Liver (tissue), 7 donors: ENCODE measurements at regions not wholly inside any gene's neighbourhood (a gene's known extent, or its start where the extent isn't known, plus 50 kb on each side); places are given as distances from the start of the nearest gene placed in this dataset.

Source experiments
- DNase-seq: peaks from one replicate; pipeline ENCODE4 v3.0.0-alpha.2; 2017; ENCODE audit warnings: low spot score
- H3K27ac ChIP-seq, 2 donors: one replicate each; pipeline ENCODE4 v1.7.0; 2013; ENCODE audit warnings: inconsistent platforms in 2 of 2, low read length in 2 of 2, control low read depth in 1 of 2, low read depth in 1 of 2, mild to moderate bottlenecking in 1 of 2
- H3K27me3 ChIP-seq, 4 donors: one replicate each; pipeline versions ENCODE4 v1.6.1 to v1.7.0; 2013; ENCODE audit warnings: low read length in 3 of 4, inconsistent platforms in 1 of 4, mild to moderate bottlenecking in 1 of 4, moderate library complexity in 1 of 4; ENCODE audit not compliant: control insufficient read depth in 4 of 4, insufficient read depth in 4 of 4
- H3K36me3 ChIP-seq, 4 donors: one replicate each; pipeline versions ENCODE4 v1.6.1 to v1.7.0; 2013; ENCODE audit warnings: low read length in 3 of 4, mild to moderate bottlenecking in 3 of 4, low read depth in 1 of 4, moderate library complexity in 1 of 4; ENCODE audit not compliant: control insufficient read depth in 4 of 4, insufficient read depth in 3 of 4
- H3K4me1 ChIP-seq, 4 donors: one replicate each; pipeline versions ENCODE4 v1.6.1 to v1.7.0; 2013; ENCODE audit warnings: low read length in 3 of 4, mild to moderate bottlenecking in 3 of 4, moderate library complexity in 1 of 4; ENCODE audit not compliant: control insufficient read depth in 4 of 4, insufficient read depth in 4 of 4
- H3K4me3 ChIP-seq, 3 donors: one replicate each; pipeline versions ENCODE4 v1.6.1 to v1.7.0; 2013; ENCODE audit warnings: low read length in 3 of 3, control low read depth in 1 of 3, low read depth in 1 of 3, mild to moderate bottlenecking in 1 of 3
- H3K9ac ChIP-seq, 2 donors: one replicate each; pipeline ENCODE4 v1.7.0; 2013; ENCODE audit warnings: low read length in 2 of 2, mild to moderate bottlenecking in 2 of 2, moderate library complexity in 2 of 2, control low read depth in 1 of 2, low read depth in 1 of 2
- H3K9me3 ChIP-seq, 4 donors: one replicate each; pipeline versions ENCODE4 v1.6.1 to v1.7.0; 2013; ENCODE audit warnings: low read length in 3 of 4; ENCODE audit not compliant: control insufficient read depth in 4 of 4
- CTCF ChIP-seq: fragments of 150-350 bp; IDR thresholded peaks from 2 replicates; pipeline ENCODE4 v1.5.1; 2017; ENCODE audit warnings: improper control_type of control experiment, low read depth, low read length; ENCODE audit not compliant: missing input control
- EGR1 ChIP-seq, 2 donors: IDR thresholded peaks; 2 replicates each; pipeline ENCODE4 v1.6.1; 2016 to 2018; ENCODE audit warnings: antibody characterized with exemption in 2 of 2, low read depth in 2 of 2
- FOXA1 ChIP-seq: IDR thresholded peaks from 2 replicates; pipeline ENCODE4 v1.6.1; 2016; ENCODE audit warnings: antibody characterized with exemption
- FOXA2 ChIP-seq: IDR thresholded peaks from 2 replicates; pipeline ENCODE4 v1.6.1; 2016; ENCODE audit warnings: antibody characterized with exemption
- GABPA ChIP-seq, 2 donors: IDR thresholded peaks in 1 of 2; conservative IDR thresholded peaks in 1 of 2; 2 replicates each; pipeline ENCODE4 v1.6.1; 2016; ENCODE audit warnings: antibody characterized with exemption in 2 of 2, mild to moderate bottlenecking in 1 of 2, moderate library complexity in 1 of 2
- HNF4A ChIP-seq, 2 donors: conservative IDR thresholded peaks; 2 replicates each; pipeline ENCODE4 v1.6.1; 2016; ENCODE audit warnings: antibody characterized with exemption in 2 of 2, mild to moderate bottlenecking in 2 of 2
- HNF4G ChIP-seq: IDR thresholded peaks from 2 replicates; pipeline ENCODE4 v1.6.1; 2016; ENCODE audit warnings: antibody characterized with exemption
- JUND ChIP-seq, 2 donors: IDR thresholded peaks; 2 replicates each; pipeline ENCODE4 v1.6.1; 2016; ENCODE audit warnings: antibody characterized with exemption in 2 of 2
- MAX ChIP-seq: IDR thresholded peaks from 2 replicates; pipeline ENCODE4 v1.6.1; 2016; ENCODE audit warnings: antibody characterized with exemption
- NR2F2 ChIP-seq: IDR thresholded peaks from 2 replicates; pipeline ENCODE4 v1.6.1; 2016; ENCODE audit warnings: antibody characterized with exemption
- RAD21 ChIP-seq, 2 donors: IDR thresholded peaks; 2 replicates each; pipeline ENCODE4 v1.6.1; 2016; ENCODE audit warnings: antibody characterized with exemption in 2 of 2, mild to moderate bottlenecking in 2 of 2
- RXRA ChIP-seq, 2 donors: IDR thresholded peaks; 2 replicates each; pipeline ENCODE4 v1.6.1; 2017 to 2018; ENCODE audit warnings: antibody characterized with exemption in 2 of 2, mild to moderate bottlenecking in 1 of 2
- SP1 ChIP-seq: IDR thresholded peaks from 2 replicates; pipeline ENCODE4 v1.6.1; 2018; ENCODE audit warnings: antibody characterized with exemption, mild to moderate bottlenecking
- TAF1 ChIP-seq: conservative IDR thresholded peaks from 2 replicates; pipeline ENCODE4 v1.6.1; 2016; ENCODE audit warnings: antibody characterized with exemption, mild to moderate bottlenecking
- YY1 ChIP-seq: IDR thresholded peaks from 2 replicates; pipeline ENCODE4 v1.6.1; 2016; ENCODE audit warnings: antibody characterized with exemption, mild to moderate bottlenecking
- TF ChIP-seq, protein P1 (sequence below): IDR thresholded peaks from 2 replicates; pipeline ENCODE4 v1.6.1; 2016; ENCODE audit warnings: antibody characterized with exemption
- TF ChIP-seq, protein P2 (sequence below): IDR thresholded peaks from 2 replicates; pipeline ENCODE4 v1.6.1; 2016; ENCODE audit warnings: antibody characterized with exemption
- donor health status: healthy.
- donor health status: healthy.
- donor health status: healthy.
- donor health status: healthy.

GRCh38 chr7:91653286-91653685 is 227.2 kb downstream of the MTERF1 start:
- Histone ChIP-seq H3K4me1 (no peaks in the 10 kb centered on the region), H3K9ac (no peak overlapping the region), H3K9me3 (peaks cover 0 to 3% (median 0%) of the 10 kb centered on the region in 4 donors), H3K36me3 (no peaks in the 10 kb centered on the region), H3K27ac (no peak overlapping the region), H3K27me3 (no peaks in the 10 kb centered on the region), H3K4me3 (no peak overlapping the region)
- TF ChIP-seq YY1 (no peak), RXRA (IDR thresholded peaks at IDR 0.05) (no peak), EGR1 (IDR thresholded peaks at IDR 0.05; ENCODE audit: low read depth in 2 of 2) (no peak), GABPA (IDR thresholded peaks at IDR 0.05 in 1 of 2, conservative IDR thresholded peaks at IDR 0.05 in 1 of 2) (no peak), CTCF (no peak), JUND (IDR thresholded peaks at IDR 0.05) (no peak), NR2F2 (no peak), FOXA1 (no peak), FOXA2 (no peak), HNF4A (conservative IDR thresholded peaks at IDR 0.05) (no peak), RAD21 (IDR thresholded peaks at IDR 0.05) (no peak), TAF1 (no peak)
- TF ChIP-seq, protein P1, sequence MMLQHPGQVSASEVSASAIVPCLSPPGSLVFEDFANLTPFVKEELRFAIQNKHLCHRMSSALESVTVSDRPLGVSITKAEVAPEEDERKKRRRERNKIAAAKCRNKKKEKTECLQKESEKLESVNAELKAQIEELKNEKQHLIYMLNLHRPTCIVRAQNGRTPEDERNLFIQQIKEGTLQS, result no peak
- TF ChIP-seq, protein P2, sequence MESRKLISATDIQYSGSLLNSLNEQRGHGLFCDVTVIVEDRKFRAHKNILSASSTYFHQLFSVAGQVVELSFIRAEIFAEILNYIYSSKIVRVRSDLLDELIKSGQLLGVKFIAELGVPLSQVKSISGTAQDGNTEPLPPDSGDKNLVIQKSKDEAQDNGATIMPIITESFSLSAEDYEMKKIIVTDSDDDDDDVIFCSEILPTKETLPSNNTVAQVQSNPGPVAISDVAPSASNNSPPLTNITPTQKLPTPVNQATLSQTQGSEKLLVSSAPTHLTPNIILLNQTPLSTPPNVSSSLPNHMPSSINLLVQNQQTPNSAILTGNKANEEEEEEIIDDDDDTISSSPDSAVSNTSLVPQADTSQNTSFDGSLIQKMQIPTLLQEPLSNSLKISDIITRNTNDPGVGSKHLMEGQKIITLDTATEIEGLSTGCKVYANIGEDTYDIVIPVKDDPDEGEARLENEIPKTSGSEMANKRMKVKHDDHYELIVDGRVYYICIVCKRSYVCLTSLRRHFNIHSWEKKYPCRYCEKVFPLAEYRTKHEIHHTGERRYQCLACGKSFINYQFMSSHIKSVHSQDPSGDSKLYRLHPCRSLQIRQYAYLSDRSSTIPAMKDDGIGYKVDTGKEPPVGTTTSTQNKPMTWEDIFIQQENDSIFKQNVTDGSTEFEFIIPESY, result no peak
- no peak for DNase-seq

DNA sequence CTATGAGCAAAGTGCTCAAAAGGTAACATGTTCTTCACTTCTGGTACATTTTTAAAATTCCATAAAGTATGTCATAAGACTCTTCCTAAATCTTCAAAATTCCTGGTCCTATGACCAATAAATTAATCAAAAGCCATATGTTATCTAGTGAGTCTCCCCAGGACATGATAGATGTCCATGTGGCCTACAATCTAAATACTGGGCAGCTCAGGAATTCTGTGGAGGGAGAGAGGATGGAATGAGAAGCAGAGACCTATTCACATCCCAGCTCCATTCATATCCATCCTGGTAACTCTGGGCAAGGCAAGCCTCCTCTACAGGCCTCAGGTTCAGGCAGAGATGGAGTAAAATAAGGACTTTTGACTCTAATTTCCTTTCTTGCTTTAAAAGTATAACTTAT is 224.8 kb downstream of the MTERF1 start:
- H3K9me3 ChIP-seq, result no peaks in the 10 kb centered on the region
- H3K36me3 ChIP-seq, result no peaks in the 10 kb centered on the region
- no peaks in the 10 kb centered on the region for H3K4me1 ChIP-seq
- H3K9ac ChIP-seq, result no peak overlapping the region
- H3K4me3 ChIP-seq, result no peak overlapping the region
- H3K27ac ChIP-seq, result no peak overlapping the region
- H3K27me3 ChIP-seq, result no peaks in the 10 kb centered on the region
- DNase-seq, result no peak
- no peak for TF ChIP-seq CTCF
- no peak for TF ChIP-seq EGR1 (IDR thresholded peaks at IDR 0.05; ENCODE audit: low read depth in 2 of 2)
- no peak for TF ChIP-seq RAD21 (IDR thresholded peaks at IDR 0.05)
- TF ChIP-seq FOXA1, result no peak
- TF ChIP-seq MAX, result no peak
- TF ChIP-seq, protein P1, result no peak
- TF ChIP-seq NR2F2, result no peak
- TF ChIP-seq YY1, result no peak
- no peak for TF ChIP-seq FOXA2
- no peak for TF ChIP-seq RXRA (IDR thresholded peaks at IDR 0.05)
- TF ChIP-seq TAF1, result no peak
- no peak for TF ChIP-seq HNF4A (conservative IDR thresholded peaks at IDR 0.05)
- no peak for TF ChIP-seq HNF4G
- TF ChIP-seq SP1, result no peak
- TF ChIP-seq JUND (IDR thresholded peaks at IDR 0.05), result no peak
